OCI-LY7 (cell line): ENCODE measurements at regions not wholly inside any gene's neighbourhood (a gene's known extent, or its start where the extent isn't known, plus 50 kb on each side); places are given as distances from the start of the nearest gene placed in this dataset.

Source experiments
- BruUV-seq: library from RNA; stranded (reverse); fragments of 400-500 nt; replicated peaks from 2 replicates; lab custom pipeline; 2021; lab: Mats Ljungman, UMichigan
- CTCF ChIA-PET: fragments of 300-600 bp; sonication (Branson Sonifier 250); formaldehyde crosslinking; loops from one replicate; lab custom pipeline; 2022; ENCODE audit warnings: antibody characterized with exemption; ENCODE audit not compliant: unreplicated experiment; lab: Charles Lee
- POLR2A ChIA-PET: fragments of 300-600 bp; sonication (Branson Sonifier 250); formaldehyde crosslinking; loops from one replicate; lab custom pipeline; 2022; ENCODE audit warnings: antibody characterized with exemption; lab: Charles Lee
- DNase-seq: peaks from one replicate; pipeline ENCODE4 v3.0.0-alpha.2; 2015; ENCODE audit warnings: low spot score
- H2AFZ ChIP-seq: fragments of 200-600 bp; sonication (generic), shearing (Covaris generic); 2 replicates; pipeline ENCODE4 v1.6.1; 2014; ENCODE audit warnings: mild to moderate bottlenecking, antibody characterized with exemption, low read length, moderate library complexity
- H3K27ac ChIP-seq: fragments of 200-600 bp; sonication (generic); 2 replicates; pipeline ENCODE4 v1.5.1; 2014; ENCODE audit warnings: mixed run types, low read depth, mild to moderate bottlenecking, moderate library complexity, low read length, inconsistent platforms; ENCODE audit not compliant: poor library complexity, severe bottlenecking
- H3K36me3 ChIP-seq: fragments of 200-600 bp; sonication (generic); 2 replicates; pipeline ENCODE4 v1.6.1; 2014; ENCODE audit warnings: mild to moderate bottlenecking, antibody characterized with exemption, low read length, moderate library complexity, mixed read lengths; ENCODE audit not compliant: insufficient read depth
- H3K4me1 ChIP-seq: fragments of 200-600 bp; sonication (generic); 2 replicates; pipeline ENCODE4 v1.5.1; 2014; ENCODE audit warnings: mild to moderate bottlenecking, low read length; ENCODE audit not compliant: insufficient read depth, poor library complexity, severe bottlenecking
- H3K4me2 ChIP-seq: fragments of 200-600 bp; sonication (generic); 2 replicates; pipeline ENCODE4 v1.6.1; 2014; ENCODE audit warnings: mild to moderate bottlenecking, low read length
- H3K4me3 ChIP-seq: fragments of 200-600 bp; sonication (generic); 2 replicates; pipeline ENCODE4 v1.5.1; 2014; ENCODE audit warnings: mild to moderate bottlenecking, low read depth, low read length; ENCODE audit not compliant: poor library complexity, severe bottlenecking
- H3K79me2 ChIP-seq: fragments of 200-600 bp; sonication (generic); 2 replicates; pipeline ENCODE4 v1.6.1; 2016; ENCODE audit warnings: low read depth, mild to moderate bottlenecking, low read length, moderate library complexity, mixed read lengths; ENCODE audit not compliant: insufficient read depth
- H3K9me2 ChIP-seq: fragments of 200-600 bp; sonication (generic); 2 replicates; pipeline ENCODE4 v1.6.1; 2016; ENCODE audit warnings: mild to moderate bottlenecking, low read length, mixed read lengths; ENCODE audit not compliant: insufficient read depth
- H3K9me3 ChIP-seq: fragments of 200-600 bp; sonication (generic); 2 replicates; pipeline ENCODE4 v1.6.1; 2014; ENCODE audit warnings: mild to moderate bottlenecking, mixed run types, low read length, mixed read lengths
- H4K20me1 ChIP-seq: fragments of 200-600 bp; sonication (generic); 2 replicates; pipeline ENCODE4 v1.6.1; 2014; ENCODE audit warnings: mild to moderate bottlenecking, antibody characterized with exemption, low read length, moderate library complexity, mixed read lengths; ENCODE audit not compliant: insufficient read depth
- CTCF ChIP-seq: fragments of 200-600 bp; sonication (generic); conservative IDR thresholded peaks from 2 replicates; pipeline ENCODE4 v1.5.1; 2014; ENCODE audit warnings: mild to moderate bottlenecking, antibody characterized with exemption, low read length, moderate library complexity, mixed read lengths
- EZH2phosphoT487 ChIP-seq: fragments of 200-600 bp; sonication (generic); IDR thresholded peaks from 2 replicates; pipeline ENCODE4 v1.6.1; 2018; ENCODE audit warnings: low read depth, borderline replicate concordance, mild to moderate bottlenecking, mixed run types, antibody characterized with exemption, low read length, moderate library complexity, mixed read lengths
- intact Hi-C: fragments of 100-400 bp; cut with micrococcal nuclease; formaldehyde crosslinking; loops from one replicate; pipeline ENCODE4 v1.10.0; 2022; ENCODE audit not compliant: unreplicated experiment

- no TSS peak for BruUV-seq
- H4K20me1 ChIP-seq = no peaks in the 10 kb centered on the region
- no peak for TF ChIP-seq CTCF
- no peak for TF ChIP-seq EZH2phosphoT487
- DNase-seq = no peak
- POLR2A ChIA-PET = no interaction called here
- H3K9me3 ChIP-seq = no peaks in the 10 kb centered on the region
- H3K9me2 ChIP-seq = no peaks in the 10 kb centered on the region
- H3K27ac ChIP-seq = no peak overlapping the region
- no peak overlapping the region for H3K4me2 ChIP-seq
- H3K79me2 ChIP-seq = no peaks in the 10 kb centered on the region
- CTCF ChIA-PET = no interaction called here
- no peaks in the 10 kb centered on the region for H3K4me1 ChIP-seq
- intact Hi-C loops = no loop called here
- no peaks in the 10 kb centered on the region for H3K36me3 ChIP-seq
- no peak overlapping the region for H3K4me3 ChIP-seq
- H2AFZ ChIP-seq = no peak overlapping the region
Observed at GRCh38 chr5:122722341-122722740, 52.5 kb upstream of the SNX2 start.

GRCh38 chr5:122723606-122724352 is 51.1 kb upstream of the SNX2 start:
- ChIA-PET POLR2A (no interaction called here), CTCF (no interaction called here)
- Histone ChIP-seq H3K4me3 (no peak overlapping the region), H3K27ac (no peak overlapping the region), H3K9me2 (no peaks in the 10 kb centered on the region), H3K79me2 (no peaks in the 10 kb centered on the region), H3K9me3 (no peaks in the 10 kb centered on the region), H2AFZ (no peak overlapping the region), H3K4me2 (no peak overlapping the region), H3K4me1 (no peaks in the 10 kb centered on the region), H3K36me3 (no peaks in the 10 kb centered on the region), H4K20me1 (no peaks in the 10 kb centered on the region)
- DNase-seq = no peak
- intact Hi-C loops = no loop called here
- BruUV-seq = no TSS peak
- TF ChIP-seq CTCF (no peak), EZH2phosphoT487 (no peak)
